MM.1S (cell line): ENCODE measurements at regions not wholly inside any gene's neighbourhood (a gene's known extent, or its start where the extent isn't known, plus 50 kb on each side); places are given as distances from the start of the nearest gene placed in this dataset.

Source experiments
- DNase-seq: peaks from one replicate; pipeline ENCODE4 v3.0.0-alpha.2; 2015
- H2AFZ ChIP-seq: fragments of 300-600 bp; sonication (generic); 2 replicates; pipeline ENCODE4 v1.6.0; 2016; ENCODE audit warnings: antibody characterized with exemption, low read length
- H3F3A ChIP-seq: fragments of 300-600 bp; sonication (generic); 2 replicates; pipeline ENCODE4 v1.6.1; 2016; ENCODE audit warnings: mild to moderate bottlenecking, antibody characterized with exemption, low read length, moderate library complexity, mixed read lengths; ENCODE audit not compliant: insufficient read depth
- H3K27ac ChIP-seq: fragments of 300-600 bp; sonication (generic); 2 replicates; pipeline ENCODE4 v1.5.1; 2016; ENCODE audit warnings: mild to moderate bottlenecking, low read length
- H3K27me3 ChIP-seq: fragments of 300-600 bp; sonication (generic); replicated peaks from 2 replicates; pipeline ENCODE4 v1.6.0; 2016; ENCODE audit warnings: low read length; ENCODE audit not compliant: insufficient read depth
- H3K36me3 ChIP-seq: fragments of 300-600 bp; sonication (generic); replicated peaks from 2 replicates; pipeline ENCODE4 v1.6.1; 2016; ENCODE audit warnings: mild to moderate bottlenecking, low read length, mixed read lengths; ENCODE audit not compliant: insufficient read depth
- H3K4me1 ChIP-seq: fragments of 300-600 bp; sonication (generic); 2 replicates; pipeline ENCODE4 v1.6.1; 2016; ENCODE audit warnings: low read length, mixed read lengths
- H3K4me2 ChIP-seq: fragments of 300-600 bp; sonication (generic); 2 replicates; pipeline ENCODE4 v1.6.0; 2016; ENCODE audit warnings: low read depth, low read length
- H3K4me3 ChIP-seq: fragments of 300-600 bp; sonication (generic); 2 replicates; pipeline ENCODE4 v1.5.1; 2016; ENCODE audit warnings: low read length, mixed read lengths
- H3K79me2 ChIP-seq: fragments of 300-600 bp; sonication (generic); 2 replicates; pipeline ENCODE4 v1.6.1; 2016; ENCODE audit warnings: mixed run types, low read length, mixed read lengths
- H3K9ac ChIP-seq: fragments of 300-600 bp; sonication (generic); 2 replicates; pipeline ENCODE4 v1.6.1; 2016; ENCODE audit warnings: low read length, mixed read lengths
- H3K9me2 ChIP-seq: fragments of 300-600 bp; sonication (generic); replicated peaks from 2 replicates; pipeline ENCODE4 v1.6.1; 2016; ENCODE audit warnings: mild to moderate bottlenecking, low read length, mixed read lengths; ENCODE audit not compliant: insufficient read depth
- H3K9me3 ChIP-seq: fragments of 300-600 bp; sonication (generic); replicated peaks from 2 replicates; pipeline ENCODE4 v1.6.1; 2016; ENCODE audit warnings: mild to moderate bottlenecking, low read length, mixed read lengths; ENCODE audit not compliant: insufficient read depth
- H4K20me1 ChIP-seq: fragments of 300-600 bp; sonication (generic); 2 replicates; pipeline ENCODE4 v1.6.1; 2016; ENCODE audit warnings: mild to moderate bottlenecking, low read length, moderate library complexity, mixed read lengths; ENCODE audit not compliant: insufficient read depth
- CTCF ChIP-seq: fragments of 300-600 bp; sonication (generic); IDR thresholded peaks from 2 replicates; pipeline ENCODE4 v1.5.1; 2016; ENCODE audit warnings: antibody characterized with exemption, low read length, mixed read lengths
- EZH2 ChIP-seq: fragments of 300-600 bp; sonication (generic); optimal IDR thresholded peaks from 2 replicates; pipeline ENCODE3; 2017; ENCODE audit warnings: low read depth, mild to moderate bottlenecking, antibody characterized with exemption, low read length, mixed read lengths
- EZH2phosphoT487 ChIP-seq: fragments of 300-600 bp; sonication (generic); IDR thresholded peaks from 2 replicates; pipeline ENCODE4 v1.6.1; 2018; ENCODE audit warnings: antibody characterized with exemption, low read length

GRCh38 chr10:121082984-121083383 lies 231.8 kb downstream of the WDR11 start:
- Histone ChIP-seq H3K36me3 (no peaks in the 10 kb centered on the region), H3K9me2 (no peaks in the 10 kb centered on the region), H2AFZ (no peak overlapping the region), H3K79me2 (no peaks in the 10 kb centered on the region), H3F3A (no peaks in the 10 kb centered on the region), H3K4me1 (no peaks in the 10 kb centered on the region), H3K27ac (no peak overlapping the region), H3K4me2 (no peak overlapping the region), H4K20me1 (no peaks in the 10 kb centered on the region), H3K9ac (no peak overlapping the region), H3K27me3 (no peaks in the 10 kb centered on the region), H3K4me3 (no peak overlapping the region), H3K9me3 (no peaks in the 10 kb centered on the region)
- no peak for DNase-seq
- TF ChIP-seq EZH2 (no peak), EZH2phosphoT487 (no peak)

- Histone ChIP-seq H3K36me3 (no peaks in the 10 kb centered on the region), H3K27ac (no peak overlapping the region), H3K79me2 (no peaks in the 10 kb centered on the region), H3K27me3 (no peaks in the 10 kb centered on the region), H3K9ac (no peak overlapping the region), H3K9me2 (no peaks in the 10 kb centered on the region), H2AFZ (no peak overlapping the region), H3K9me3 (no peaks in the 10 kb centered on the region), H3K4me3 (no peak overlapping the region), H3K4me1 (no peaks in the 10 kb centered on the region), H3F3A (no peaks in the 10 kb centered on the region), H4K20me1 (no peaks in the 10 kb centered on the region), H3K4me2 (no peak overlapping the region)
- TF ChIP-seq EZH2phosphoT487 (no peak), EZH2 (no peak), CTCF (no peak)
- no peak for DNase-seq
These were observed 233.0 kb downstream of the WDR11 start for GRCh38 chr10:121084016-121084674.

GRCh38 chr10:121084675-121085070 lies 233.5 kb downstream of the WDR11 start:
- H3K9me3 ChIP-seq = no peaks in the 10 kb centered on the region
- H3K4me1 ChIP-seq = no peaks in the 10 kb centered on the region
- no peak overlapping the region for H3K4me3 ChIP-seq
- DNase-seq = no peak
- TF ChIP-seq EZH2 (no peak), CTCF (no peak), EZH2phosphoT487 (no peak)
- no peak overlapping the region for H2AFZ ChIP-seq
- no peaks in the 10 kb centered on the region for H3F3A ChIP-seq
- H3K79me2 ChIP-seq = no peaks in the 10 kb centered on the region
- H3K27me3 ChIP-seq = no peaks in the 10 kb centered on the region
- H3K36me3 ChIP-seq = no peaks in the 10 kb centered on the region
- H3K9me2 ChIP-seq = no peaks in the 10 kb centered on the region
- no peaks in the 10 kb centered on the region for H4K20me1 ChIP-seq
- H3K4me2 ChIP-seq = no peak overlapping the region
- no peak overlapping the region for H3K27ac ChIP-seq
- no peak overlapping the region for H3K9ac ChIP-seq

GRCh38 chr10:121085367-121085766 lies 234.2 kb downstream of the WDR11 start:
- H3K4me1 ChIP-seq = no peaks in the 10 kb centered on the region
- no peak overlapping the region for H3K4me3 ChIP-seq
- H3F3A ChIP-seq = no peaks in the 10 kb centered on the region
- H3K9me3 ChIP-seq = no peaks in the 10 kb centered on the region
- no peaks in the 10 kb centered on the region for H4K20me1 ChIP-seq
- H3K9ac ChIP-seq = no peak overlapping the region
- no peaks in the 10 kb centered on the region for H3K36me3 ChIP-seq
- no peak overlapping the region for H3K27ac ChIP-seq
- H3K4me2 ChIP-seq = no peak overlapping the region
- TF ChIP-seq EZH2phosphoT487 = no peak
- no peak for TF ChIP-seq CTCF
- TF ChIP-seq EZH2 = no peak
- H3K79me2 ChIP-seq = no peaks in the 10 kb centered on the region
- H3K9me2 ChIP-seq = no peaks in the 10 kb centered on the region
- DNase-seq = no peak
- no peak overlapping the region for H2AFZ ChIP-seq
- no peaks in the 10 kb centered on the region for H3K27me3 ChIP-seq
